Prostate gland (tissue), 2 donors: ENCODE measurements at regions not wholly inside any gene's neighbourhood (a gene's known extent, or its start where the extent isn't known, plus 50 kb on each side); places are given as distances from the start of the nearest gene placed in this dataset.

Source experiments
- DNase-seq: peaks from one replicate; pipeline ENCODE4 v3.0.0-alpha.2; 2019; ENCODE audit warnings: low spot score
- H3K27ac ChIP-seq, 2 donors: fragments of 200-600 bp; sonication (generic); 2 replicates each; pipeline ENCODE4 v1.5.1; 2017 to 2019
- H3K27me3 ChIP-seq: fragments of 200-600 bp; sonication (generic); replicated peaks from 2 replicates; pipeline ENCODE4 v1.5.1; 2019; ENCODE audit not compliant: insufficient read depth
- H3K36me3 ChIP-seq, 2 donors: fragments of 200-600 bp; sonication (generic); 1 replicate in 1 of 2; 2 replicates in 1 of 2; pipeline versions ENCODE4 v1.5.1 to v1.8.1; 2017 to 2019
- H3K4me1 ChIP-seq: fragments of 200-600 bp; sonication (generic); replicated peaks from 2 replicates; pipeline ENCODE4 v1.5.1; 2019
- H3K4me3 ChIP-seq, 2 donors: fragments of 200-600 bp; sonication (generic); 2 replicates each; pipeline ENCODE4 v1.5.1; 2017 to 2019
- H3K9me3 ChIP-seq: fragments of 200-600 bp; sonication (generic); 2 replicates; pipeline ENCODE4 v1.5.1; 2017
- CTCF ChIP-seq, 4 experiments: fragments of 200-600 bp in 2 of 4; fragments of 450-650 bp in 2 of 4; sonication (generic) in 2 of 4; IDR thresholded peaks; 1 replicate in 3 of 4; 2 replicates in 1 of 4; pipeline ENCODE4 v1.5.1; 2016 to 2019; ENCODE audit warnings: antibody characterized with exemption in 4 of 4, mild to moderate bottlenecking in 2 of 4, moderate library complexity in 2 of 4
- POLR2A ChIP-seq: fragments of 450-650 bp; IDR thresholded peaks from one replicate; pipeline ENCODE4 v1.6.1; 2016; ENCODE audit warnings: antibody characterized with exemption, mild to moderate bottlenecking
- POLR2AphosphoS5 ChIP-seq: sonication (generic); formaldehyde crosslinking; IDR thresholded peaks from one replicate; pipeline ENCODE4 v1.6.1; 2017; ENCODE audit warnings: antibody characterized with exemption
- WGBS: methylation state at CpG from one replicate; pipeline ENCODE4 v1.1.5; 2018; 5-methylcytosine and 5-hydroxymethylcytosine counted together
- intact Hi-C: fragments of 100-400 bp; cut with DNase I; formaldehyde crosslinking; loops from one replicate; pipeline ENCODE4 v1.14.2; 2022

- no peak for TF ChIP-seq CTCF (IDR thresholded peaks at IDR 0.05)
- no peak for TF ChIP-seq POLR2AphosphoS5
- TF ChIP-seq POLR2A = no peak
- intact Hi-C loops = no loop called here
- Histone ChIP-seq H3K36me3 (no peaks in the 10 kb centered on the region), H3K9me3 (no peaks in the 10 kb centered on the region), H3K4me3 (no peak overlapping the region), H3K27ac (no peak overlapping the region), H3K27me3 (no peaks in the 10 kb centered on the region), H3K4me1 (no peaks in the 10 kb centered on the region)
- no peak for DNase-seq
- 89% methylated on average over 1 of the region's 1 CpG for WGBS
These were observed 298.8 kb downstream of the SLCO4C1 start for GRCh38 chr5:101997235-101997634.

- Histone ChIP-seq H3K36me3 (no peaks in the 10 kb centered on the region), H3K4me3 (no peak overlapping the region), H3K4me1 (no peaks in the 10 kb centered on the region), H3K9me3 (no peaks in the 10 kb centered on the region), H3K27me3 (no peaks in the 10 kb centered on the region), H3K27ac (no peak overlapping the region)
- WGBS = 20% methylated on average over 2 of the region's 2 CpGs
- peak; percentile 18 for DNase-seq
- TF ChIP-seq CTCF (IDR thresholded peaks at IDR 0.05) (no peak), POLR2AphosphoS5 (no peak), POLR2A (no peak)
- intact Hi-C loops = no loop called here
These were observed 300.5 kb downstream of the SLCO4C1 start for GRCh38 chr5:101995585-101995984.

GRCh38 chr5:101991486-101991885 is 304.6 kb downstream of the SLCO4C1 start:
- H3K4me3 ChIP-seq = no peak overlapping the region
- no peaks in the 10 kb centered on the region for H3K4me1 ChIP-seq
- H3K9me3 ChIP-seq = no peaks in the 10 kb centered on the region
- no peak for TF ChIP-seq POLR2AphosphoS5
- TF ChIP-seq POLR2A = no peak
- no peak for TF ChIP-seq CTCF (IDR thresholded peaks at IDR 0.05)
- DNase-seq = no peak
- H3K36me3 ChIP-seq = no peaks in the 10 kb centered on the region
- WGBS = 13% methylated on average over 1 of the region's 1 CpG
- intact Hi-C loops = no loop called here
- H3K27me3 ChIP-seq = no peaks in the 10 kb centered on the region
- no peak overlapping the region for H3K27ac ChIP-seq

GRCh38 chr5:101989659-101990058 is 306.4 kb downstream of the SLCO4C1 start:
- no peak overlapping the region for H3K4me3 ChIP-seq
- H3K27me3 ChIP-seq = no peaks in the 10 kb centered on the region
- 38% methylated on average over 1 of the region's 1 CpG for WGBS
- intact Hi-C loops = no loop called here
- H3K9me3 ChIP-seq = no peaks in the 10 kb centered on the region
- H3K36me3 ChIP-seq = no peaks in the 10 kb centered on the region
- TF ChIP-seq POLR2A (no peak), CTCF (IDR thresholded peaks at IDR 0.05) (no peak), POLR2AphosphoS5 (no peak)
- DNase-seq = no peak
- no peaks in the 10 kb centered on the region for H3K4me1 ChIP-seq
- H3K27ac ChIP-seq = no peak overlapping the region

- 0% methylated on average over 1 of the region's 1 CpG for WGBS
These were observed 318.2 kb downstream of the SLCO4C1 start for GRCh38 chr5:101977729-101978345.

More at GRCh38 chr5:101977729-101978345, 318.2 kb downstream of the SLCO4C1 start:
- intact Hi-C loops = no loop called here
- no peaks in the 10 kb centered on the region for H3K27me3 ChIP-seq
- TF ChIP-seq CTCF (IDR thresholded peaks at IDR 0.05) (peak in 3 of 4 experiments; percentile 43 to 71 (median 57)), POLR2A (no peak), POLR2AphosphoS5 (no peak)
- no peak overlapping the region for H3K27ac ChIP-seq
- H3K4me3 ChIP-seq = no peak overlapping the region
- H3K4me1 ChIP-seq = no peaks in the 10 kb centered on the region
- no peaks in the 10 kb centered on the region for H3K36me3 ChIP-seq
- peak; percentile 4 for DNase-seq
- H3K9me3 ChIP-seq = no peaks in the 10 kb centered on the region
